ENCODE measurements at regions not wholly inside any gene's neighbourhood (a gene's known extent, or its start where the extent isn't known, plus 50 kb on each side); places are given as distances from the start of the nearest gene placed in this dataset. TPM values are rescaled to one million over a fixed set of nuclear protein-coding genes. Genes with fewer than 3 reads are reported as not detected.

DNA sequence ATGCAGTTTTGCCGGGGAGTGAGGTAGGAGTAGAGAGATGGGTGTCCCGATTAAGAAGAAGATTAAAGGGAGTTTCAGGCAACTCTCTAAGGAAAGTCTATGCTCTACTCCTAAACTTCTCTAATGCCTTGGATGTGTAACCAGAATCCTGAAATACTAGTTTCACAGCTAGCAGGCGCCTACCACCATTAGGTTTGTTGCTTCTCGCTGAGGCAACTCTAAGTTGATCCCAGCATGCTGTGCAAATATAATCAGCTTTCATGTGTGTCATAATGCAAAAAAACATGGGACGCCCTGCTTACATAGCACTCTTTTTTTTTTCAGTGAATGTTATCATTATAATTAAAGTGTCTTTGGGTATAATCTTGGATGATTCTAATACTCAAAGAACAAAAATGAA is 50.4 kb upstream of the FAM3C start:
- dilution Hi-C loops (cut with MboI; ENCODE audit: extremely low pct_ligation_motif_present, low sequenced_read_pairs): no loop called here
- FAIRE-seq (no peak), DNase-seq (ENCODE audit: low read depth, low spot score) (no peak)
- ChIA-PET POLR2A (no interaction called here), CTCF (no interaction called here)
- intact Hi-C loops (cut with micrococcal nuclease): loop anchor here (5.0 kb wide), 1 partner anchor 56 kb away; no protein-coding TSS in a partner anchor
- Histone ChIP-seq H3K36me3 (ENCODE audit: control insufficient read depth in 2 of 2, extremely low read depth in 1 of 2, insufficient read depth in 2 of 2, low read length in 2 of 2) (no peaks in the 10 kb centered on the region), H3K27ac (ENCODE audit: insufficient read depth, low read depth, low read length) (no peak overlapping the region), H3K9me1 (replicated peaks; ENCODE audit: control insufficient read depth, extremely low read depth, insufficient read depth, low read length) (no peaks in the 10 kb centered on the region), H3K9me3 (replicated peaks; ENCODE audit: control insufficient read depth, insufficient read depth, low read length) (no peaks in the 10 kb centered on the region), H3K4me2 (ENCODE audit: insufficient read depth, low read length) (no peak overlapping the region), H3K4me1 (ENCODE audit: control insufficient read depth, extremely low read depth, insufficient read depth, low read length) (peaks cover 7% of the 10 kb centered on the region), H3K27me3 (ENCODE audit: control insufficient read depth in 2 of 2, insufficient read depth in 2 of 2, low read length in 2 of 2) (no peaks in the 10 kb centered on the region), H4K20me1 (replicated peaks; ENCODE audit: control insufficient read depth, extremely low read depth, insufficient read depth, low read length) (no peaks in the 10 kb centered on the region), H3K79me2 (ENCODE audit: control insufficient read depth, insufficient read depth, low read length) (no peaks in the 10 kb centered on the region), H2AFZ (ENCODE audit: low read depth, low read length) (no peak overlapping the region), H3K4me3 (replicated peaks in 1 of 3; ENCODE audit: insufficient read depth in 1 of 3, low read depth in 1 of 3, low read length in 3 of 3) (no peak overlapping the region), H3K9ac (replicated peaks; ENCODE audit: extremely low read depth, insufficient read depth, low read length) (no peak overlapping the region)
- BruUV-seq (replicated peaks): no TSS peak
- TF ChIP-seq MYC (IDR thresholded peaks at IDR 0.05; ENCODE audit: low read depth, low read length): no peak
- TF ChIP-seq MAX (IDR thresholded peaks at IDR 0.05; ENCODE audit: insufficient read depth, insufficient read length): no peak
- no peak for TF ChIP-seq POLR2A (IDR thresholded peaks at IDR 0.05; ENCODE audit: low read depth, low read length)
- TF ChIP-seq EZH2 (IDR thresholded peaks at IDR 0.05; ENCODE audit: borderline replicate concordance, low read depth, low read length, severe bottlenecking): no peak
- TF ChIP-seq JUN (IDR thresholded peaks at IDR 0.05; ENCODE audit: borderline replicate concordance, insufficient read depth, insufficient read length, low read depth): no peak
- TF ChIP-seq POLR2AphosphoS5 (IDR thresholded peaks at IDR 0.05; ENCODE audit: insufficient read depth, low read depth, low read length): no peak

Small RNA genes lying in the stretch of these regions (small RNA-seq; reads per million reads assigned to genes)
- gene RN7SKP277 (ENCODE audit: insufficient read depth, insufficient read length, low read depth, low replicate concordance): not detected
